CD14-positive monocyte (primary cell): ENCODE measurements at regions not wholly inside any gene's neighbourhood (a gene's known extent, or its start where the extent isn't known, plus 50 kb on each side); places are given as distances from the start of the nearest gene placed in this dataset.

ENCODE experiments used
- DNase-seq, 3 donors: peaks; one replicate each; pipeline ENCODE4 v3.0.0-alpha.2; 2011 to 2022
- H2AFZ ChIP-seq: 2 replicates; pipeline ENCODE4 v1.6.0; 2012; ENCODE audit warnings: mild to moderate bottlenecking, low read depth, low read length, inconsistent platforms; ENCODE audit not compliant: insufficient read depth, poor library complexity, severe bottlenecking
- H3K27ac ChIP-seq, 2 donors: 1 replicate in 1 of 2; 2 replicates in 1 of 2; pipeline ENCODE4 v1.5.1; 2012 to 2013; ENCODE audit warnings: low read length in 2 of 2, control low read depth in 1 of 2, inconsistent platforms in 1 of 2, low read depth in 1 of 2, mild to moderate bottlenecking in 1 of 2
- H3K27me3 ChIP-seq, 2 donors: one replicate each; pipeline versions ENCODE4 v1.6.0 to v1.6.1; 2011 to 2013; ENCODE audit warnings: low read length in 2 of 2; ENCODE audit not compliant: control insufficient read depth in 2 of 2, insufficient read depth in 2 of 2
- H3K36me3 ChIP-seq, 2 donors: replicated peaks in 1 of 2; 1 replicate in 1 of 2; 2 replicates in 1 of 2; pipeline versions ENCODE4 v1.5.1 to v1.6.1; 2012 to 2013; ENCODE audit warnings: low read length in 2 of 2, control low read depth in 1 of 2, inconsistent platforms in 1 of 2, mild to moderate bottlenecking in 1 of 2; ENCODE audit not compliant: insufficient read depth in 2 of 2, control insufficient read depth in 1 of 2
- H3K4me1 ChIP-seq, 2 donors: 1 replicate in 1 of 2; 2 replicates in 1 of 2; pipeline versions ENCODE4 v1.5.1 to v1.6.1; 2012 to 2013; ENCODE audit warnings: low read length in 2 of 2, control low read depth in 1 of 2, inconsistent platforms in 1 of 2, mild to moderate bottlenecking in 1 of 2, moderate library complexity in 1 of 2; ENCODE audit not compliant: insufficient read depth in 2 of 2, control insufficient read depth in 1 of 2
- H3K4me2 ChIP-seq: replicated peaks from 2 replicates; pipeline ENCODE3; 2012; ENCODE audit warnings: low read length, moderate library complexity, mild to moderate bottlenecking; ENCODE audit not compliant: poor library complexity, severe bottlenecking; ENCODE audit errors: extremely low read depth
- H3K4me3 ChIP-seq, 3 experiments: fragments of 200-600 bp in 1 of 3; sonication (generic) in 1 of 3; replicated peaks in 1 of 3; 1 replicate in 2 of 3; 2 replicates in 1 of 3; pipeline ENCODE4 v1.5.1; 2011 to 2013; ENCODE audit warnings: low read length in 3 of 3, mild to moderate bottlenecking in 3 of 3, control low read depth in 2 of 3, low read depth in 2 of 3, inconsistent platforms in 1 of 3, moderate library complexity in 1 of 3
- H3K79me2 ChIP-seq: 2 replicates; pipeline ENCODE4 v1.6.0; 2012; ENCODE audit warnings: mild to moderate bottlenecking, control low read depth, inconsistent platforms, low read length, moderate library complexity; ENCODE audit not compliant: insufficient read depth
- H3K9ac ChIP-seq: 2 replicates; pipeline ENCODE4 v1.6.0; 2017; ENCODE audit warnings: low read length, mild to moderate bottlenecking; ENCODE audit not compliant: insufficient read depth, poor library complexity, severe bottlenecking
- H3K9me3 ChIP-seq, 2 donors: replicated peaks in 1 of 2; 1 replicate in 1 of 2; 2 replicates in 1 of 2; pipeline versions ENCODE4 v1.5.1 to v1.6.1; 2012 to 2013; ENCODE audit warnings: low read length in 2 of 2, control low read depth in 1 of 2; ENCODE audit not compliant: control insufficient read depth in 1 of 2, insufficient read depth in 1 of 2
- H4K20me1 ChIP-seq: 2 replicates; pipeline ENCODE4 v1.6.0; 2012; ENCODE audit warnings: mild to moderate bottlenecking, low read length, control low read depth, moderate library complexity; ENCODE audit not compliant: insufficient read depth
- H3K27ac Mint-ChIP-seq, 7 donors: one replicate each; pipeline ENCODE4 v1.8.0; 2020; ENCODE audit warnings: mild to moderate bottlenecking in 7 of 7, mixed read lengths in 7 of 7, moderate library complexity in 6 of 7, inconsistent platforms in 2 of 7
- H3K27me3 Mint-ChIP-seq, 3 donors: one replicate each; pipeline ENCODE4 v1.8.0; 2021 to 2022; ENCODE audit warnings: low read depth in 3 of 3, mild to moderate bottlenecking in 3 of 3, mixed read lengths in 3 of 3, moderate library complexity in 3 of 3, inconsistent platforms in 1 of 3
- H3K36me3 Mint-ChIP-seq, 2 donors: one replicate each; pipeline ENCODE4 v1.8.0; 2020; ENCODE audit warnings: mixed read lengths in 2 of 2, inconsistent platforms in 1 of 2, mild to moderate bottlenecking in 1 of 2
- H3K4me1 Mint-ChIP-seq: one replicate; pipeline ENCODE4 v1.8.0; 2020; ENCODE audit warnings: mild to moderate bottlenecking, mixed read lengths
- H3K4me3 Mint-ChIP-seq, 2 donors: one replicate each; pipeline ENCODE4 v1.8.0; 2020; ENCODE audit warnings: mild to moderate bottlenecking in 2 of 2, mixed read lengths in 2 of 2, moderate library complexity in 1 of 2
- H3K9me3 Mint-ChIP-seq, 7 donors: one replicate each; pipeline ENCODE4 v1.8.0; 2020 to 2022; ENCODE audit warnings: mixed read lengths in 7 of 7, mild to moderate bottlenecking in 6 of 7, moderate library complexity in 6 of 7, inconsistent platforms in 2 of 7
- CTCF ChIP-seq: fragments of 200-600 bp; IDR thresholded peaks from one replicate; pipeline ENCODE4 v1.8.0; 2022; ENCODE audit warnings: antibody characterized with exemption, mild to moderate bottlenecking
- WGBS: methylation state at CpG from one replicate; pipeline ENCODE4 v1.1.5; 2013; ENCODE audit warnings: missing lambda C conversion rate; ENCODE audit not compliant: insufficient coverage; 5-methylcytosine and 5-hydroxymethylcytosine counted together
- intact Hi-C, 2 donors: fragments of 100-400 bp; cut with micrococcal nuclease; formaldehyde crosslinking; loops; one replicate each; pipeline versions ENCODE4 v1.15.0 to v1.15.1; 2023

GRCh38 chr7:98054585-98054984 lies 52.1 kb upstream of the LMTK2 start:
- Histone ChIP-seq H2AFZ (no peak overlapping the region), H3K27me3 (peaks cover 0 to 21% of the 10 kb centered on the region in 2 donors), H3K4me1 (no peaks in the 10 kb centered on the region), H3K79me2 (no peaks in the 10 kb centered on the region), H4K20me1 (no peaks in the 10 kb centered on the region), H3K4me2 (no peak overlapping the region), H3K27ac (no peak overlapping the region), H3K36me3 (no peaks in the 10 kb centered on the region), H3K9me3 (no peaks in the 10 kb centered on the region), H3K9ac (no peak overlapping the region), H3K4me3 (no peak overlapping the region)
- peak overlapping the region in 1 of 7 donors; percentile 26 for H3K27ac Mint-ChIP-seq
- peaks cover 13 to 38% (median 17%) of the 10 kb centered on the region in 3 donors for H3K27me3 Mint-ChIP-seq
- no peaks in the 10 kb centered on the region for H3K36me3 Mint-ChIP-seq
- no peak for DNase-seq
- no peak for TF ChIP-seq CTCF
- intact Hi-C loops: no loop called here
- 100% methylated on average over 3 of the region's 4 CpGs for WGBS
- peaks cover 0 to 5% (median 0%) of the 10 kb centered on the region in 7 donors for H3K9me3 Mint-ChIP-seq
- H3K4me3 Mint-ChIP-seq: no peak overlapping the region
- H3K4me1 Mint-ChIP-seq: no peaks in the 10 kb centered on the region

GRCh38 chr7:98056580-98056979 lies 50.1 kb upstream of the LMTK2 start:
- no peaks in the 10 kb centered on the region for H3K4me1 ChIP-seq
- no peak overlapping the region for H2AFZ ChIP-seq
- intact Hi-C loops: no loop called here
- no peak overlapping the region for H3K9ac ChIP-seq
- no peaks in the 10 kb centered on the region for H3K4me1 Mint-ChIP-seq
- 92% methylated on average over 3 of the region's 9 CpGs for WGBS
- TF ChIP-seq CTCF: no peak
- H3K9me3 Mint-ChIP-seq: peaks cover 0 to 4% (median 0%) of the 10 kb centered on the region in 7 donors
- no peaks in the 10 kb centered on the region for H3K9me3 ChIP-seq
- H3K79me2 ChIP-seq: no peaks in the 10 kb centered on the region
- H3K27me3 Mint-ChIP-seq: peaks cover 10 to 25% (median 15%) of the 10 kb centered on the region in 3 donors
- no peak overlapping the region for H3K27ac Mint-ChIP-seq
- no peak for DNase-seq
- H3K4me3 Mint-ChIP-seq: no peak overlapping the region
- no peak overlapping the region for H3K27ac ChIP-seq
- H4K20me1 ChIP-seq: no peaks in the 10 kb centered on the region
- H3K36me3 ChIP-seq: no peaks in the 10 kb centered on the region
- H3K27me3 ChIP-seq: peaks cover 0 to 12% of the 10 kb centered on the region in 2 donors
- no peaks in the 10 kb centered on the region for H3K36me3 Mint-ChIP-seq
- H3K4me2 ChIP-seq: no peak overlapping the region
- H3K4me3 ChIP-seq: no peak overlapping the region
